Activated T-cell treated with anti-CD3 and anti-CD28 coated beads for 48 hours (primary cell): ENCODE measurements at regions not wholly inside any gene's neighbourhood (a gene's known extent, or its start where the extent isn't known, plus 50 kb on each side); places are given as distances from the start of the nearest gene placed in this dataset.

Experiments used
- DNase-seq: peaks from one replicate; pipeline ENCODE4 v3.0.0-alpha.2; 2020; ENCODE audit warnings: low read depth

DNA sequence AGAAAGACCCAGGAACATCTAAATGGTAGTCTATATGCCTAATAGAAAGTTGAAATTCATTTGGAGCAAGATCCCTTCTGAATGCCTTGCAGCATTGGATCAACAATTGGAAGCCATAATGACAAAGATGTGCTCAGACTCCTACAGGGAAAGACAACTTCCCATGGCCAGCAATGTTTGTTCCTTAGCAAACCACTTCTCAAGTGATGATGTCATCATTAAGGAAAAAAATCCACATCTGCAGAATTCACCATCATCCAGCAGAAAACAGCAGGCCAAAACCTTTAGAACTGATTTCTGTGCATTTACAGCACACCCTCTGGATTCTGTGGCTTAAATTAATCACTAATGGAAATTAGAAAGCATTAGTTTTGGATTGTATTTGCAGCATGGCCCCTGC is 82.4 kb upstream of the ZIC3 start:
- no peak for DNase-seq

DNA sequence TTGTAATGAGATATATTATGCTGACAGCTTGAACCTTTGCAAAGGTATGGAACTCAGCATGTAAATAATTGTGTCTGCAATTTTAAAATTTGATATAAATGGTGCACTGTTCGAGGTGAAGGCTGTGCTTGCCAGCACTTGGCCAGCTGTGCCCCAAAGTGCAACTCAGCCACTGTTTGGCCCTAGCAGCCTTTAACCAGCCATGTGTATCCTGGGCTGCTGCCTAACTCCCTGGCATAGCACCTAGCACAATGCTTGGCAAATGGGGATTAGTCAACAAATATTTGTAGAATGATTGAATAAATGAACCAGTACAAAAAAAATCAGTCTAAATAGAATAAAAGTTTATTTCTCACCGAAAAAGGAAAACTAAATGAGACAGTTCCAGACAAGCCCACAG is 83.8 kb upstream of the ZIC3 start:
- no peak for DNase-seq

DNA sequence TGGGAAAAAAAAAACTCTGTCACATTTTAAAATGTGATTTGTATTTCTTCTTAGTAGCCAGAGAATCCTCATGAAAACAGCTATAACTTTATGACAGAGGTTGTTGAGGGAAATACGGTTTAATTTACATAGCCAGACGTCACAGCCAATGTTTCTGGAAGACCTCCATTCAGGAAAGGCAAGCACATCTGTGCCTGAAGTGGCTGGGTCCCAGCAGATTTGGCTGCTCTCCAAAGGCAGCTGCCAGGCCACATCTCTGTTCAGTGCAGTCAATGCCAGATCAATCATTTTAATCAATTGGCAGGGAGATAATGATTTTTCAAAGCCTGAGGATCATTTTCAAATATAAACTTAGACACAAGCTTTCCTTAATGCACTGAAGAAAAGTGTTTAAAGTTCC is 86.5 kb upstream of the ZIC3 start:
- DNase-seq: no peak

- DNase-seq: no peak
Measured at GRCh38 chrX:137441711-137442110, 124.2 kb upstream of the ZIC3 start.

DNA sequence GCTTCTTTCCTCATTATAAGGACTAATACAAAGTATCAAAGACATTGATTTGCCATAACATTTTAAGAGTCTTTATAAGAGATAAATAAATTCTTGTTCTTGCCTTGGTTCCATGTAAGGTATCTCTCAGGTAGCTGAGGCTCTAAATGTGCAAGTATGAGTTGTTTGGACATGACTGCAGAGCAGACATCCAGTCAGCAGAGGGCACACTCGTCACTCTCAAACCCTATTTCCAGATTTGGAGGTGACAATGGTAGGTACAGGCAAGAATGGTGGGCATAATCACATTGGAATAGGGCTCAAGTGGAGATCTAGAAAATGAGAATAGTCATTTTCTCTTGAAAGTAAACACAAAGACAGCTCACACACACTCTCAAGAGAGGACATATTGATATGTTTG is 133.3 kb upstream of the ZIC3 start:
- no peak for DNase-seq

DNA sequence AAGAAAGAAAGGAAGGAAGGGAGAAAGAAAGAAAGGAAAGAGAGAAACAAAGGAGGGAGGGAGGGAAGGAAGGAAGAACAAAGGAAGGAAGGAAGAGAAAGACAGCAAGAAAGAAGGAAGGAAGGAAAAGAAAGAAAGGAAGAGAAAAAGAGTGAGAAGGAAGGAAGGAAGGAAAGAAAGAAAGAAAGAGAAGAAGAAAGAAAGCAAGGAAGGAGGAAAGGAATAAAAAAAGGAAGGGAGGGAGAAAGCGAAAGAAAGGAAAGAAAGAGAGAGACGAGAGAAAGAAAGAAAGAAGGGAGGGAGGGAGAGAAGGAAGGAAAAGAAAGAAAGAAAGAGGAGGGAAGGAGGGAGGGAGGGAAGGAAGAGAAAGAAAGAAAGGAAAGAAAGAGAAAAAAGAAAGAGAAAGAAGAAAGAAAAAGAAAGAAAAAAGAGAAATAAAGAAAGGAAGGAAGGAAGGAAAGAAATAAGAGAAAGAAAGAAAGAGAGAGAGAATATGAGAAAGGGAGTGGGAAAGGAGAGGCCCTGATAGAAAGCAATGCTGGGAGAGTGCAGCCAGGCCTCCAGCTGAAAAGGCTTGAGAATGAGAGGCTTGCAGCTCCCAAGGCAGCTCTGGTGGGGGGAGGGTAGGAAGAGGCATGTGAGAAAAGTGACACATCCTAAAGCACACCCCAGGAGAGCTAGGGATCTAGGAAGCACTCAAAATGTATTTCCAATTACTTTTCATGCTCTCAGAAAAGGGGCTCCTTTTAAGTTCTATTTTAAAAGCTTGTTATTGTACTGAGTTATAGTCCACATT is 134.0 kb upstream of the ZIC3 start:
- DNase-seq: no peak

DNA sequence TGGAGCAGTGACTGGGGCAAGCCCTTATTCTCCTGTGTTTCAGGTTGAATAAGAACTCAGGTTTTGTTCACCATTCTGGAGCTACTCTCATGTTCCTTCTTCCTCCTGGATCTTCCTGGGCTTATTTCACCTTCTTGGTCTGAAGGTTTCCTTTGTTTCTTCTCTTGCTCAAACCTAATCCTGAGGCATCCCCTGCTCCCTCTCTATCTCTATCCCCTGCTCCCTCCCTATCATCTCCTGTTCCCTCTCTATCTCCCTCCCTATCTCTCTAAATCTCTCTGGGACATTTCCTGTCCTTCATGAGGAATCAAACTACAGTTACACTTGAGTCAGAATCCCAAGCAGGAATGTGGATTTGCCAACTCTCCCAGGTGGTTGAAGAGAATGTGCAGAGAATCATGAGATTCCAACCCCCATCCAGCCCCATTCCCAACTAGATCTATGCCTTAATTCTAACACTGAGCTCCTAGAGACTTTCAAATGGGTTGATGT is 134.9 kb upstream of the ZIC3 start:
- DNase-seq: no peak

DNA sequence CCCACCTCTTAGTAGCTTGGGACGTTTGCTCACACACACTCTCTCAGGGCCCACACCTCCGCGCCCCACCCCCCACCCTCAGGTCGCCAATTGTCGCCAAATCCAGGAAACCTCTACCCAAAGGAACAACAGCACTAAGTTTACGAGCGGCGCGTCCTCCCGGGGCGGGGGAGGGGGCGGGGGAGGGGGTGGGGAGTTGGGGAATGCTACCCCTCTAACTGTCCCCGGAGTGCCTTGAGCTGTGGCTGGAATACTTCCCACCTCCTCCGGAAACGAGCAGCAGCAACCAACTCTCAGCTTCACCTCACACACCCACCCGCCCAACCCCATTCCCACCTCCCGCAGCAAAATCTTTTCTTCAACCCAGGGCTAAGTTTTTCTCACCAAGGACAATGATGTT is 135.6 kb upstream of the ZIC3 start:
- DNase-seq: no peak

DNA sequence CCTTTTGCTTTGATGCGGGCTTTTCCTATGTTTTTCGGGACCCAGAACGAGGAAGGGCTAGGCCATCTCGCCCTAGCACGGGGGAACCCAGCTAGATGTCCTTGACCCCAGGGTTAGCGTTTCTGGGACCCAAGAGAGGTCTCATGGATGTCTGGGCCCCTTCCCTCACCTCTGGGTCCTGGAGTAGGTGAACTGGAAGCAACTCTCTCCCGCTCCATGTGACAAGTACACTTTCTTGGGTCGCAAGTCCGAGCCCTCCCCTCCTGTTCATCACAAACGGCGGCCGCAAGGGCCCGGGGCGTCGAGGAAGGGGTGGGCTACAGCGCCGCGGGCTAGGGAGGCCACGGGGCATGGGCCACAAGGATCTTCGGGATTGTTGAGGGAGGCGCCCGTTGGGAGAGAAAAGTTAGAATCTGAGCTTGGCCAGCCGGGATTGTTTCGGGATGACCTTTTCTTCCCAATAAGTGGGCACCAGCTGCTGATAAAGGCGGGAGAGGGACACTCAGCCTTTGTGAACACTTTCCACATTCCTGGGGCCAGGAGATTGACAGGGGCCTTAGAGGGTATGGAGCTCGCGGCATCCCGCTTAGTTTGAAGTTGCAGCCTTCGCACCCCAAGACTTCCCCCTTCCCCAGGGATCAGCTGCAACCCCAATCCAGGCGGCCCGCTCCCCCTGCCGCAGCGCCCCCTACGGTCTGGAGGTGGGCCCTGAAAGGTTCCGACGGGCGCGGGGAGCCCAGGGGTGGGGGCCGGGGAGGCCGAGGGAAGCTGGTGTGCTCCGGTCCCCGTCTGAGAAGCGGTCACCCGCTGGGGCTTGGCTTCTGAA is 136.9 kb upstream of the ZIC3 start:
- DNase-seq: no peak

- no peak for DNase-seq
Measured at GRCh38 chrX:137428221-137428661, 137.7 kb upstream of the ZIC3 start.

DNA sequence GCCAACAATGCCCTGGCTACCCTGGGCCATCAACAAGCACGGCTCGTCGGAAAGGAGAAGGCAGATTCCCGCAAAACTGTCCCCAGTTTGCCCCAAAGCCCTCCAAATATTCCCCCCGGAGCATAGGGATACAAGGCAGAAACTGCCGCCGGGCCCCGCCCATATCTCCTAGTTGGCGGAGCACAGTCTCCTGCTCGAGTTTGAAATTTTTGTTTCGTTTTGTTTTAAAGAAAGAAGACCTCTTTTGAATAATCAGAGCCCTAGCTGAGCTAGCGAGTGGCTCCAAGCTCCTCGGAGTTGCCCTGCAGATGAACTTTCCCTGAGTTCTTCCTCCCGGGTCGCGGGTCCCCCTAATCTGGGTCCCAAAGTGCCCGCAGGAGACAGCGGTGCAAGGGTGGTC is 138.1 kb upstream of the ZIC3 start:
- no peak for DNase-seq

GRCh38 chrX:137427426-137427778 is 138.5 kb upstream of the ZIC3 start:
- DNase-seq: no peak

DNA sequence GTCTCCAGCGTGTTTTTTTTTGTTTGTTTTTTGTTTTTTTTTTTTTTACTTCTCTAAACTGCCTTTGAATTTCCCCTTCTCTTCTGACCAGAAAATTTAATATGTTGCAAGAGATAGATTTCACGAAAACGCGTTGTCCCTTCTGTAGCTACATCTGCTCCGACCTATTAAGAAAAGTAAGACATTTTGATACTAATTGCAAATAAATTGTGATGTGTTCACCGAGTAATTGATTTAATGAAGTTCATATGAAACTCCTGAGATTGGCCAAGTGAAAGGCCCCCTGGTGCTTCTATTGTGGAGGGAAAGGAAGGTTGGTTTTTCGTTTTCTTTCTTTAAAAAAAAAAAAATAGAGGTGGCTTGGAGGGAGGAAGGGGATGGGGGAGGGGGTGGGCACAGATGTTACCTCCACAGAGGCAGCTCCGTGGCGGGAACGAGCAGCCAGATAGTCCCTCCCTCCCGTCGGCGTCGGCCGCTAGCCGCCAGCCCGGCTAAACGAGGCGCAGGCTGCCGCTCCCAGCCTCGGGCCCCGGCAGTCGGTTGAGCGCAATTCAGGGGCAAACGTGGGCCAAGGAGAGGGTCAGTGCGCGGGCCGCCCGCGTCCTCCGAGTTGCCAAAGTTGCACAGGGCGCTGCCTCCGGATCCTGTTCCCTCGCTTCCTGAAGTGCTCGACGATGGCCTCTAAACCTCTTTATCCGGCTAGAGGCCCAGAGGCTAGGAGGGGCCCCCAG is 139.1 kb upstream of the ZIC3 start:
- DNase-seq: no peak

GRCh38 chrX:137425986-137426385 is 139.9 kb upstream of the ZIC3 start:
- no peak for DNase-seq

DNA sequence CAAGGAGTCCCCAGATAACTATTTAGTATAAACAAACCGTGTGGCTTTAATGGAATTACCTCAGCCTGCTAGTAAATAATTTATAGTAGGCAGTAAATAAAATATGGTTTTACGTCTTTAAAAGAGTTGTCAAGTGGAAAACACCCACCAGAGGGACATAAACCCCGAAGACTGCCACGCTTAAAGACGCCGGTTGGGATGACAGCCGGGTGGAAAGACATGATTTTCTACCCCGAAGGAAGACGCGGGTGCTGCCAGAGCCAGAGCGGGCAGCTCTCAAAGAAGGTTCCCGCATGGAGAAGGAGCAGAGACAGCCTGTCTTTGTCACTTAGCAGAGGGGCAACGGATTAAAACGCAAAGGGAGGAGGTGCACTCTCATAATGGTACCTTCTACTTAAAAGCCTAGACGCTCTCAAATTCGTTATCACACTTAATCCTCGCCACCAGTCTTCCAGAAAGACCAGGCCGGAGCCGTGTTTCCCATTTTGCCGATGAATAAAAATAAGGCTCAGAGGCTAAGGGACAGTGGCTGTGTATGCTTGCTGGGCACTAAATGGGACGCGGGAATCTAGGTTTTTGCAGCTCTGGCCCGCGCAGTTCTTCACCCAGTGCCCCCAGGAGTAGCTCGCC is 140.5 kb upstream of the ZIC3 start:
- no peak for DNase-seq

GRCh38 chrX:137424679-137425078 is 141.2 kb upstream of the ZIC3 start:
- DNase-seq: no peak

DNA sequence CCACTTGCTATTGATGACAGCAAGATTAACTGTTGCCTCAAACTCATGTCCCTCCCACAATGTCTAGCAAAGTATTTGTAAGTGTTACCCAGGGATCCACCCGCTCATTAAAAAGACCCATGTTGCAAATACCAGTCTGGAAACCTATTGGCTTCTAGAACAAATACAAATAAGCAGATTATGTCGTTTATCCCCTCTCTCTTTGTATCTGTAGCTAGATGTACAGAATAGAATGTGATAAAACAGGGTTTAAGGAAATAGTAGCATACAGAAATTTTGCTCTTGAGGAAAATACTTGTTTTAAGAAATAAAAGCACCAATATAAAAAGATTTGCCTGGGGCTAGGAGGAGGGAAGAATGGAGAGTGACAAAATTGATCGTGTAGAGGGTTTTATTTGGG is 142.7 kb upstream of the ZIC3 start:
- no peak for DNase-seq

GRCh38 chrX:137418086-137418485 is 147.8 kb upstream of the ZIC3 start:
- DNase-seq: no peak

DNA sequence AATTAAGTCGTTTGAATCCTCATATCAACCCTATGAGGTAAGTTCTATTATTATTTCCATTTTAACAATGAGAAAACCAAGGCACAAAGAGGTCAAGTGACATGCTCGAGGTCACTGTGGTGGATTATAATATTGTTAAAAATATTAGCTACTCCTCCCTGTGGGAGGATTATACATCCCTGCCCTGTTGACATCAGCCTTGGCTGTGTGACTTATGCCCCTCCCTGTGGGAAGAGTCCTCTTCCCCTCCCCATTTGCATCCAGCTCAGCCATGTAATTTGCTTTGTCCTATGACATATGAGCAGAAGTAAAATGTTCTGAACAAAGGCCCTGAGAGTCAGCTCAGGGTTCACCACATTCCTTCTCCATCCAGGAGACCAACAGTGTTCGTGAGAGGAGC is 152.7 kb upstream of the ZIC3 start:
- no peak for DNase-seq

DNA sequence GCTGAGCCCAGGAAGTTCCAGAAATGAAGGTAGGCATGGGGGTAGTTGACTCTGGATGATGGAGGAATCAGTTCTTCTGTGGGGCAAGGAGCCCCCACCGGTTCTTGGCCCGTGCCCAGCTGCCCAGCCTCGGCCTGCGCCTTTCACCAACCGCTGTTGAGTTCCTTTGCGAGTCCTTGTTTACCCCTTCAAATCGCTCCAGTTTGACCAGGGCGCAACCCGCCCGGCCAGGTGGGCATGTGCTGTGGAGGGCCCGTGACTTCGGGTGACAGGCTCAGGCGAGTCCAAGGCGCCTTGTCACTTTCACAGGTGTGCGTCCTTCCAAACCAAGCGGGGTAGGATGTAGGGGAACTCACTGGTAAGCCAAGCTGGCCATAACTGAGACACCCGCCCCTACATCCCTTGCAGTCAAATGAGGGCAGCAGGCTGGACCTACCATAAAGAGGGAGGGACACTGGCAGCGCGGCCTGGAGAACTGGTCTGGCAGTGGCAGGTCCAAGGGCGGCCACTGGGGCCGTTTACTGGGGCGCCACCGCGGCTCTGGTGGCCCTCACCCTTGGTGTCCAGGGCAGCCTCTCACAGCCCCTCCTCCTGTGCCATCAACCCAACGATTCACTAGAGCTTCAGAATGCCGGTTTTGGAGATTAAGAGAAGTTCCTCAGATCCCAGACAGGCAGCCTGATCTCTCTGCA is 160.3 kb upstream of the ZIC3 start:
- no peak for DNase-seq

GRCh38 chrX:137401092-137401491 is 164.8 kb upstream of the ZIC3 start:
- DNase-seq: no peak

DNA sequence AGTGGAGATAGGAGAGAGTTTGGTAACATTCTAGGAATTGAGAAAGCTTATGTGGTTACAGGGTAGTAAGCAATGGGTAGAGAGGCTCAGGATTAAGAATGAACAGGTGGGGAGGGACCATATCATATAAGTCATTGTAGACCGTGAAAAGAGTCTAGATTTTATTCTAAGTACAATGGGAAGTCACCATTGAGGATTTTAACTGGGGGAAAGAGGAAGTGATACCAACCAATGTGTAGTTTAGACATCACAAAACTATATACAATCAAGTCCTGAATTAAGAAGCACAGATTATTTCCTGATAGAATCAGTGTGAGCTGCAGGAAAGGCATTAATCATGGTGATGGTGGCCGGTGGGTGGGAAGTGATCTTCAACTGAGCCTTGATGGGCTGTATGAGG is 178.3 kb upstream of the ZIC3 start:
- DNase-seq: no peak
